ENCODE measurements at regions not wholly inside any gene's neighbourhood (a gene's known extent, or its start where the extent isn't known, plus 50 kb on each side); places are given as distances from the start of the nearest gene placed in this dataset.
"Not testable (repeated sequence)": the region's sequence is repeated elsewhere in the genome, so short reads cannot be mapped to it uniquely, and the experiment has no call there.

- intact Hi-C loops (cut with DNase I) = loop anchor here in 2 of 4 donors (5.0 kb wide), 1 partner anchor 398 kb away; no protein-coding TSS in a partner anchor
Observed at GRCh38 chr4:86498863-86499166, 95.3 kb upstream of the PTPN13 start.

GRCh38 chr4:86500527-86500926, 93.6 kb upstream of the PTPN13 start:
- intact Hi-C loops (cut with DNase I) = no loop called here
- Histone ChIP-seq H3K4me3 (ENCODE audit: low read length) (no peak overlapping the region), H3K27ac (ENCODE audit: low read length) (no peak overlapping the region), H3K4me1 (ENCODE audit: control insufficient read depth, insufficient read depth, low read length) (peaks cover 9% of the 10 kb centered on the region), H3K9me3 (ENCODE audit: control insufficient read depth, low read length) (no peaks in the 10 kb centered on the region), H3K27me3 (ENCODE audit: control insufficient read depth, insufficient read depth) (no peaks in the 10 kb centered on the region)
- DNase-seq (no peak), ATAC-seq (no peak)

More at GRCh38 chr4:86498863-86499166, 95.3 kb upstream of the PTPN13 start:
- 51% methylated on average over 1 of the region's 1 CpG for WGBS
- Histone ChIP-seq H3K27ac (ENCODE audit: low read length) (no peak overlapping the region), H3K27me3 (ENCODE audit: control insufficient read depth, insufficient read depth) (no peaks in the 10 kb centered on the region), H3K9me3 (ENCODE audit: control insufficient read depth, low read length) (no peaks in the 10 kb centered on the region), H3K4me1 (ENCODE audit: control insufficient read depth, insufficient read depth, low read length) (peaks cover 9% of the 10 kb centered on the region), H3K4me3 (ENCODE audit: low read length) (no peak overlapping the region)
- ATAC-seq (no peak), DNase-seq (no peak)

- H3K4me3 ChIP-seq (ENCODE audit: low read length) = no peak overlapping the region
- peaks cover 8% of the 10 kb centered on the region for H3K4me1 ChIP-seq (ENCODE audit: control insufficient read depth, insufficient read depth, low read length)
- no peaks in the 10 kb centered on the region for H3K9me3 ChIP-seq (ENCODE audit: control insufficient read depth, low read length)
- DNase-seq (no peak), ATAC-seq (no peak)
- no peaks in the 10 kb centered on the region for H3K27me3 ChIP-seq (ENCODE audit: control insufficient read depth, insufficient read depth)
- no peak overlapping the region for H3K27ac ChIP-seq (ENCODE audit: low read length)
- WGBS = 83% methylated on average over 2 of the region's 2 CpGs
- intact Hi-C loops (cut with DNase I) = no loop called here
Observed at GRCh38 chr4:86502081-86502480, 92.0 kb upstream of the PTPN13 start.

GRCh38 chr4:86506591-86506990, 87.5 kb upstream of the PTPN13 start:
- Histone ChIP-seq H3K9me3 (ENCODE audit: control insufficient read depth, low read length) (no peaks in the 10 kb centered on the region), H3K4me1 (ENCODE audit: control insufficient read depth, insufficient read depth, low read length) (no peaks in the 10 kb centered on the region), H3K27ac (ENCODE audit: low read length) (no peak overlapping the region), H3K27me3 (ENCODE audit: control insufficient read depth, insufficient read depth) (no peaks in the 10 kb centered on the region), H3K4me3 (ENCODE audit: low read length) (no peak overlapping the region)
- ATAC-seq = no peak
- intact Hi-C loops (cut with DNase I) = no loop called here
- DNase-seq = no peak
- WGBS = 24% methylated on average over 1 of the region's 1 CpG

- no peak overlapping the region for H3K27ac ChIP-seq (ENCODE audit: low read length)
- H3K27me3 ChIP-seq (ENCODE audit: control insufficient read depth, insufficient read depth) = no peaks in the 10 kb centered on the region
- H3K9me3 ChIP-seq (ENCODE audit: control insufficient read depth, low read length) = no peaks in the 10 kb centered on the region
- H3K4me3 ChIP-seq (ENCODE audit: low read length) = peak overlapping the region; percentile 25
- H3K4me1 ChIP-seq (ENCODE audit: control insufficient read depth, insufficient read depth, low read length) = no peaks in the 10 kb centered on the region
- intact Hi-C loops (cut with DNase I) = no loop called here
- ATAC-seq = no peak
- DNase-seq = no peak
- 41% methylated on average over 3 of the region's 3 CpGs for WGBS
Observed at GRCh38 chr4:86508436-86508835, 85.7 kb upstream of the PTPN13 start.

- no peaks in the 10 kb centered on the region for H3K27me3 ChIP-seq (ENCODE audit: control insufficient read depth, insufficient read depth)
- 79% methylated on average over 2 of the region's 2 CpGs for WGBS
- H3K9me3 ChIP-seq (ENCODE audit: control insufficient read depth, low read length) = no peaks in the 10 kb centered on the region
- ATAC-seq (no peak), DNase-seq (no peak)
- no peak overlapping the region for H3K4me3 ChIP-seq (ENCODE audit: low read length)
- no peaks in the 10 kb centered on the region for H3K4me1 ChIP-seq (ENCODE audit: control insufficient read depth, insufficient read depth, low read length)
- intact Hi-C loops (cut with DNase I) = no loop called here
- H3K27ac ChIP-seq (ENCODE audit: low read length) = no peak overlapping the region
Observed at GRCh38 chr4:86511590-86511989, 82.5 kb upstream of the PTPN13 start.

- Histone ChIP-seq H3K27me3 (ENCODE audit: control insufficient read depth, insufficient read depth) (no peaks in the 10 kb centered on the region), H3K4me1 (ENCODE audit: control insufficient read depth, insufficient read depth, low read length) (no peaks in the 10 kb centered on the region), H3K9me3 (ENCODE audit: control insufficient read depth, low read length) (no peaks in the 10 kb centered on the region), H3K4me3 (ENCODE audit: low read length) (no peak overlapping the region), H3K27ac (ENCODE audit: low read length) (no peak overlapping the region)
- ATAC-seq (no peak), DNase-seq (no peak)
- intact Hi-C loops (cut with DNase I) = no loop called here
Observed at GRCh38 chr4:86512631-86513030, 81.5 kb upstream of the PTPN13 start.

DNA sequence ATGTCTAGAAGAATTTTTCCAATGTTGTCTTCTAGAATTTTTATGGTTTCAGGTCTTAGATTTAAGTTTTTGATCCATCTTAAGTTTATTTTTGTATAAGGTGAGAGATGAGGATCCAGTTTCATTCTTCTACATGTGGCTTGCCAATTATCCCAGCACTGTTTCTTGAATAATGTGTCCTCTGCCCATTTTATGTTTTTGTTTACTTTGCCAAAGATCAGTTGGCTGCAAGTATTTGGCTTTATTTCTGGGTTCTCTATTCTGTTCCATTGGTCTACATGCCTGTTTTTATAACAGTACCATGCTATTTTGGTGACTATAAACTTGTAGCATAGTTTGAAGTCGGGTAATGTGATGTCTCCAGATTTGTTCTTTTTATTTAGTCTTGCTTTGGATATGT, 78.2 kb upstream of the PTPN13 start:
- H3K27ac ChIP-seq (ENCODE audit: low read length); H3K4me3 ChIP-seq (ENCODE audit: low read length); DNase-seq; ATAC-seq; H3K27me3 ChIP-seq (ENCODE audit: control insufficient read depth, insufficient read depth); H3K4me1 ChIP-seq (ENCODE audit: control insufficient read depth, insufficient read depth, low read length); intact Hi-C loops (cut with DNase I); H3K9me3 ChIP-seq (ENCODE audit: control insufficient read depth, low read length): not testable (repeated sequence)
- WGBS = 89% methylated on average over 1 of the region's 1 CpG

- H3K4me1 ChIP-seq (ENCODE audit: control insufficient read depth, insufficient read depth, low read length) = no peaks in the 10 kb centered on the region
- H3K9me3 ChIP-seq (ENCODE audit: control insufficient read depth, low read length) = no peaks in the 10 kb centered on the region
- no peak for ATAC-seq
- 89% methylated on average over 3 of the region's 3 CpGs for WGBS
- intact Hi-C loops (cut with DNase I) = no loop called here
- no peaks in the 10 kb centered on the region for H3K27me3 ChIP-seq (ENCODE audit: control insufficient read depth, insufficient read depth)
- H3K27ac ChIP-seq (ENCODE audit: low read length) = no peak overlapping the region
- no peak for DNase-seq
- no peak overlapping the region for H3K4me3 ChIP-seq (ENCODE audit: low read length)
Observed at GRCh38 chr4:86521373-86521969, 72.6 kb upstream of the PTPN13 start.

- H3K4me1 ChIP-seq (ENCODE audit: control insufficient read depth, insufficient read depth, low read length) = no peaks in the 10 kb centered on the region
- no peaks in the 10 kb centered on the region for H3K9me3 ChIP-seq (ENCODE audit: control insufficient read depth, low read length)
- 67% methylated on average over 4 of the region's 4 CpGs for WGBS
- H3K27ac ChIP-seq (ENCODE audit: low read length) = no peak overlapping the region
- DNase-seq (no peak), ATAC-seq (no peak)
- no peaks in the 10 kb centered on the region for H3K27me3 ChIP-seq (ENCODE audit: control insufficient read depth, insufficient read depth)
- intact Hi-C loops (cut with DNase I) = no loop called here
- H3K4me3 ChIP-seq (ENCODE audit: low read length) = no peak overlapping the region
Observed at GRCh38 chr4:86522349-86522748, 71.8 kb upstream of the PTPN13 start.

GRCh38 chr4:86523333-86523732, 70.8 kb upstream of the PTPN13 start:
- intact Hi-C loops (cut with DNase I) = no loop called here
- 73% methylated on average over 2 of the region's 2 CpGs for WGBS
- Histone ChIP-seq H3K4me3 (ENCODE audit: low read length) (no peak overlapping the region), H3K4me1 (ENCODE audit: control insufficient read depth, insufficient read depth, low read length) (no peaks in the 10 kb centered on the region), H3K27ac (ENCODE audit: low read length) (no peak overlapping the region), H3K27me3 (ENCODE audit: control insufficient read depth, insufficient read depth) (no peaks in the 10 kb centered on the region), H3K9me3 (ENCODE audit: control insufficient read depth, low read length) (no peaks in the 10 kb centered on the region)
- DNase-seq (no peak), ATAC-seq (no peak)

GRCh38 chr4:86527713-86528112, 66.4 kb upstream of the PTPN13 start:
- H3K4me1 ChIP-seq (ENCODE audit: control insufficient read depth, insufficient read depth, low read length); DNase-seq; ATAC-seq; H3K27ac ChIP-seq (ENCODE audit: low read length); H3K4me3 ChIP-seq (ENCODE audit: low read length); H3K9me3 ChIP-seq (ENCODE audit: control insufficient read depth, low read length); H3K27me3 ChIP-seq (ENCODE audit: control insufficient read depth, insufficient read depth); intact Hi-C loops (cut with DNase I): not testable (repeated sequence)
- 84% methylated on average over 4 of the region's 4 CpGs for WGBS
